ENCODE measurements at regions not wholly inside any gene's neighbourhood (a gene's known extent, or its start where the extent isn't known, plus 50 kb on each side); places are given as distances from the start of the nearest gene placed in this dataset.

- TF ChIP-seq PATZ1 (CRISPR knock-in tag; IDR thresholded peaks at IDR 0.05; ENCODE audit: borderline replicate concordance) (no peak), ZNF565 (CRISPR knock-in tag; conservative IDR thresholded peaks at IDR 0.05; ENCODE audit: low read depth) (no peak), OSR1 (CRISPR knock-in tag; IDR thresholded peaks at IDR 0.05) (no peak), CSRNP3 (CRISPR knock-in tag; IDR thresholded peaks at IDR 0.05) (no peak), ISL1 (CRISPR knock-in tag; IDR thresholded peaks at IDR 0.05) (no peak), TCF4 (CRISPR knock-in tag; IDR thresholded peaks at IDR 0.05; ENCODE audit: borderline replicate concordance) (no peak), GLIS3 (CRISPR knock-in tag; IDR thresholded peaks at IDR 0.05) (no peak), CSDC2 (CRISPR knock-in tag; IDR thresholded peaks at IDR 0.05) (no peak), ARNTL (CRISPR knock-in tag; IDR thresholded peaks at IDR 0.05; ENCODE audit: borderline replicate concordance, low read depth) (no peak), ZFP30 (CRISPR knock-in tag; IDR thresholded peaks at IDR 0.05) (no peak), ZNF8 (CRISPR knock-in tag; IDR thresholded peaks at IDR 0.05) (no peak), ZFP3 (CRISPR knock-in tag; IDR thresholded peaks at IDR 0.05) (no peak)
- no peak for ATAC-seq
Measured at GRCh38 chr1:187734427-187734826, 905.7 kb downstream of the PLA2G4A start.

GRCh38 chr1:187744665-187745064, 915.9 kb downstream of the PLA2G4A start:
- TF ChIP-seq ZFP3 (CRISPR knock-in tag; IDR thresholded peaks at IDR 0.05) = no peak
- no peak for TF ChIP-seq TSHZ2 (CRISPR knock-in tag; IDR thresholded peaks at IDR 0.05)
- TF ChIP-seq ESRRG (CRISPR knock-in tag; IDR thresholded peaks at IDR 0.05) = no peak
- no peak for TF ChIP-seq CSDC2 (CRISPR knock-in tag; IDR thresholded peaks at IDR 0.05)
- no peak for TF ChIP-seq ZFP30 (CRISPR knock-in tag; IDR thresholded peaks at IDR 0.05)
- no peak for TF ChIP-seq ISL1 (CRISPR knock-in tag; IDR thresholded peaks at IDR 0.05)
- TF ChIP-seq OSR1 (CRISPR knock-in tag; IDR thresholded peaks at IDR 0.05) = no peak
- TF ChIP-seq BACH2 (CRISPR knock-in tag; IDR thresholded peaks at IDR 0.05; ENCODE audit: borderline replicate concordance) = no peak
- no peak for TF ChIP-seq ARNTL (CRISPR knock-in tag; IDR thresholded peaks at IDR 0.05; ENCODE audit: borderline replicate concordance, low read depth)
- TF ChIP-seq CREB5 (CRISPR knock-in tag; IDR thresholded peaks at IDR 0.05; ENCODE audit: low read depth) = no peak
- no peak for TF ChIP-seq ZNF565 (CRISPR knock-in tag; conservative IDR thresholded peaks at IDR 0.05; ENCODE audit: low read depth)
- no peak for TF ChIP-seq PPARA (CRISPR knock-in tag; IDR thresholded peaks at IDR 0.05; ENCODE audit: borderline replicate concordance)
- TF ChIP-seq GLIS3 (CRISPR knock-in tag; IDR thresholded peaks at IDR 0.05) = no peak
- no peak for TF ChIP-seq SNAI2 (CRISPR knock-in tag; IDR thresholded peaks at IDR 0.05)
- TF ChIP-seq ZNF8 (CRISPR knock-in tag; IDR thresholded peaks at IDR 0.05) = no peak
- no peak for TF ChIP-seq TCF4 (CRISPR knock-in tag; IDR thresholded peaks at IDR 0.05; ENCODE audit: borderline replicate concordance)
- TF ChIP-seq CSRNP3 (CRISPR knock-in tag; IDR thresholded peaks at IDR 0.05) = no peak
- no peak for ATAC-seq

- TF ChIP-seq TOX (CRISPR knock-in tag; IDR thresholded peaks at IDR 0.05; ENCODE audit: borderline replicate concordance) (no peak), POU6F1 (CRISPR knock-in tag; IDR thresholded peaks at IDR 0.05; ENCODE audit: borderline replicate concordance, low read depth) (no peak), CREB5 (CRISPR knock-in tag; IDR thresholded peaks at IDR 0.05; ENCODE audit: low read depth) (no peak), CSDC2 (CRISPR knock-in tag; IDR thresholded peaks at IDR 0.05) (no peak), TCF4 (CRISPR knock-in tag; IDR thresholded peaks at IDR 0.05; ENCODE audit: borderline replicate concordance) (no peak), PATZ1 (CRISPR knock-in tag; IDR thresholded peaks at IDR 0.05; ENCODE audit: borderline replicate concordance) (no peak), ZFP3 (CRISPR knock-in tag; IDR thresholded peaks at IDR 0.05) (no peak), ARNTL (CRISPR knock-in tag; IDR thresholded peaks at IDR 0.05; ENCODE audit: borderline replicate concordance, low read depth) (no peak), ZNF8 (CRISPR knock-in tag; IDR thresholded peaks at IDR 0.05) (no peak), RARB (CRISPR knock-in tag; IDR thresholded peaks at IDR 0.05) (no peak), OSR1 (CRISPR knock-in tag; IDR thresholded peaks at IDR 0.05) (no peak), ZFP30 (CRISPR knock-in tag; IDR thresholded peaks at IDR 0.05) (no peak), ESRRG (CRISPR knock-in tag; IDR thresholded peaks at IDR 0.05) (no peak), SNAI2 (CRISPR knock-in tag; IDR thresholded peaks at IDR 0.05) (no peak), PPARA (CRISPR knock-in tag; IDR thresholded peaks at IDR 0.05; ENCODE audit: borderline replicate concordance) (no peak), GLIS3 (CRISPR knock-in tag; IDR thresholded peaks at IDR 0.05) (no peak)
- ATAC-seq = no peak
Measured at GRCh38 chr1:187755536-187755935, 926.8 kb downstream of the PLA2G4A start.

Data from SK-N-SH treated with all-trans-retinoic acid at 6 μM for 48 hours (cell line).